HG02623 (cell line): ENCODE measurements at regions not wholly inside any gene's neighbourhood (a gene's known extent, or its start where the extent isn't known, plus 50 kb on each side); places are given as distances from the start of the nearest gene placed in this dataset.
"Not testable (repeated sequence)": the region's sequence is repeated elsewhere in the genome, so short reads cannot be mapped to it uniquely, and the experiment has no call there.

Experiments used
- ATAC-seq: cut with Tn5 transposase; IDR thresholded peaks from one replicate; pipeline ENCODE4 v1.9.1; 2021; ENCODE audit warnings: moderate library complexity; ENCODE audit not compliant: unreplicated experiment

GRCh38 chr14:43735932-43736331 is 771.2 kb downstream of the FSCB start:
- ATAC-seq: no peak

DNA sequence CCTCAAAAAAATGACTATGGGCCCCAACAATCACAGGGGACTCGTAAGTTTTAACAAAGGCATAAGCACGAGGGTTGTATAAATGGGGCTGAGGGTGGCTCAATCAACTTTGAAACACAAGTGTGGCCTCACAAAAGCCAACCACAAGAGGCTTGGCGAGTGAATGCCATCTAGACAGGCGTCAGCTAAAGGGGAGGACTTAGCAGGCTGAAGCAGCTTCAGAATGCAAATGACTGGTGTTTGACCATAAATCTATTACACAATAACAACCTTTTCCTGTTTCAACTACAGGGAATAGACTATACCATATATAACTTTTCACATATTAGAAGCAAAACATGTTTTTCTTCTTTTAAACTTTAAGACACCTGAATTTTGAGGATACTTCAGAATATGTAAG is 777.9 kb downstream of the FSCB start:
- no peak for ATAC-seq

GRCh38 chr14:43706900-43707299 is 800.2 kb downstream of the FSCB start:
- no peak for ATAC-seq

DNA sequence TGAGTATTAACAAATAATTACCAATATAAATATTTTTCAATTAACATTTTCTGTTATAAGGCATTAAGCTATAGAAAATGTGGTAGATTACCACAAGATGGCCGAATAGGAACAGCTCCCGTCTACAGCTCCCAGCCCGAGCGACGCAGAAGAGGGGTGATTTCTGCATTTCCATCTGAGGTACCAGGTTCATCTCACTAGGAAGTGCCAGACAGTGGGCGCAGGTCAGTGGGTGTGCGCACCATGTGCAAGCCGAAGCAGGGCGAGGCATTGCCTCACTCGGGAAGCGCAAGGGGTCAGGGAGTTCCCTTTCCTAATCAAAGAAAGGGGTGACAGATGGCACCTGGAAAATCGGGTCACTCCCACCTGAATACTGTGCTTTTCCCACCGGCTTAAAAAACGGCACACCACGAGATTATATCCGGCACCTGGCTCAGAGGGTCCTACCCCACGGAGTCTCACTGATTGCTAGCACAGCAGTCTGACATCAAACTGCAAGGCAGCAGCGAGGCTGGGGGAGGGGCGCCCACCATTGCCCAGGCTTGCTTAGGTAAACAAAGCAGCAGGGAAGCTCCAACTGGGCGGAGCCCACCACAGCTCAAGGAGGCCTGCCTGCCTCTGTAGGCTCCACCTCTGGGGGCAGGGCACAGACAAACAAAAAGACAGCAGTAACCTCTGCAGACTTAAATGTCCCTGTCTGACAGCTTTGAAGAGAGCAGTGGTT is 808.4 kb downstream of the FSCB start:
- ATAC-seq: not testable (repeated sequence)

DNA sequence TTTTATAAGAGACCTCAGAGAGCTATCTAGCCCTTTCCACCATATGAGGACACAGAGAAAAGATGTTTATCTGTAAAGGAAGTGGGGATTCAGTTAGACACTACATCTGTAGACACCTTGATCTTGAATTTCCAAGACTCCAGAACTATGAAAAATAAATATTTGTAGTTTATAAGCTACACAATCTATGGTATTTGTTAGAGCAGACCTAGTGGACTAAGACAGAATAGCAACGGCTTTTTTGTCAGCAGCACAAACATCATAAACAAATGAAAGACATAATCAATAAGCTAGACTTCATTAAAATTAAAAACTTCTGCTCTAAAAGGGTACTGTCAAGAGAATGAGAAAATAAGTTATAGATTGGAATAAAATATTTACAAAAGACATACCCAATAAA is 810.1 kb downstream of the FSCB start:
- no peak for ATAC-seq

GRCh38 chr14:43692706-43693105 is 814.4 kb downstream of the FSCB start:
- no peak for ATAC-seq

GRCh38 chr14:43687921-43688320 is 819.2 kb downstream of the FSCB start:
- ATAC-seq: no peak

DNA sequence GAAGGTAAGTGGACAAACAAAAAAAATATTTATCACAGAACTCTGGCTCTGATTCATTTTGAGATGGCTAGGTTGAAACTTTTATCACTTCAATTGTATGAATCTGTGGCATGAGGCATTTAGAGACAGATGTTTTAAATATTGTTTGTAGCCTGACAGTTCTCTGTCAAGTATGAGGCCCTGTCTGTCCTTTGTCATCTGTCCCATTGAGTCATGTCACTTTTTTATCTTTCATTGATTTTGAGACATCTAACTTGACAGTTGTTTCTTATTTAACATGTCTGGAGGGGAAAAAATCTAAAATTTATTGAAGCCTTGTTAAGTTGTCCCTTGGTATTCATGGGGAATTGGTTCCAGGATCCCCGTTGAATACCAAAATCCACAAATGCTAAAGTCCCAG is 829.5 kb downstream of the FSCB start:
- no peak for ATAC-seq

- ATAC-seq: no peak
These were observed 832.8 kb downstream of the FSCB start for GRCh38 chr14:43674273-43674672.

DNA sequence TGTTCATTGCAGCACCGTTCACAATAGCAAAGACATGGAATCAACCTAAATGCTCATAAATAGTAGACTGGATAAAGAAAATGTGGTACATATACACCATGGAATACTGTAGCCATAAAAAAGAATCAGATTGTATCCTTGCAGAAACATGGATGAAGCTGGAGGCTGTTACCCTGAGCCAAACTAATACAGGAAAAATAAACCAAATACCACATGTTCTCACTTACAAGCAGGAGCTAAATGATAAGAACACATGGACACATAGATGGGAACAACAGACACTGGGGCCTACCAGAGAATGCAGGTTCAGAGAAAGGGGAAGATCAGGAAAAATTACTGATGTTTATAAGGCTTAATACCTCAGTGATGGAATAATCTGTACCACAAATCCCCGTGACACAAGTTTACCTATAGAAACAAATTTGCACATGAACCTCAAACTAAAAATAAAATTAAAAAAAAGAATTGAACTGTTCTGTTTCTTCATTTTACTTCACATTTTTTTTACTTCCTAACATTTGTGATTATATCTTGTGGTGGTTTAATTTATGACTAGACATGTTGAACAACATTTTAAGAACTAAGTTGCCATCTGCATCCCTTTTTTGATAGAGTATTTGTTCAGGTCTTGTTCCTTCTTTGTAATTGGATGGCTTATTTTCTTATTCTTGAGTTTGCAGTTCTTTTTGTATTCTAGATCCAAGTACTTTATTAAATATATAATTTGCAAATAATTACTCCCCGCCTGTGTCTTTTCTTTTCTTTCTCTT is 835.2 kb downstream of the FSCB start:
- ATAC-seq: no peak

- no peak for ATAC-seq
These were observed 837.7 kb downstream of the FSCB start for GRCh38 chr14:43669355-43669754.

- no peak for ATAC-seq
These were observed 841.4 kb downstream of the FSCB start for GRCh38 chr14:43665570-43666267.

DNA sequence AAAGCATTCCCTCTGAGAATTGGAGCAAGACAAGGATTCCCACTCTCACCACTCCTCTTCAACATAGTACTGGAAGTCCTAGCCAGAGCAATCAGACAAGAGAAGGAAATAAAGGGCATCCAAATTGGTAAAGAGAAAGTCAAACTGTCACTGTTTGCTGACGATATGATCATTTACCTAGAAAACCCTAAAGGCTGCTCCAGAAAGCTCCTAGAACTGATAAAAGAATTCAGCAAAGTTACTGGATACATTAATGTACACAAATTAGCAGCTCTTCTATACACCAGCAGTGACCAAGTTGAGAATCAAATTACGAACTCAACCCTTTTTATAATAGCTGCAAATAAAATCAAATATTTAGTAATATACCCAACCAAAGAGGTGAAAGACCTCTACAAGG is 851.9 kb downstream of the FSCB start:
- not testable (repeated sequence) for ATAC-seq

DNA sequence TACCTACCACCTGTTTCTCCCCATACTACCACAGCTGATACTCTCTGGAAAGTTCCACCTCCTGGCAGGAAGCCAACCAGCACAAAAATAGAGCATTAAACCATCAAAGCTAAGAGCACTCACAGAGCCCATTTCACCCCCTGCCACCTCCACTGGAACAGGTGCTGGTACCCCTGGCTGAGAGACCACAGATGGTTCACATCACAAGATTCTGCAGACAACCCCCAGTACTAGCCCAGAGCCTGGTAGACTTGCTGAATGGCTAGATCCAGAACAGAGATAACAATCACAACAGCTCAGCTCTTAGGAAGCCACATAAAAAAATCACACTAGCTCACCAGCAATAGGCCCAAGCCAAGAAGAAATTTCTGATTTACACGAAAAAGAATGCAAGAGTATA is 855.2 kb downstream of the FSCB start:
- ATAC-seq: no peak

DNA sequence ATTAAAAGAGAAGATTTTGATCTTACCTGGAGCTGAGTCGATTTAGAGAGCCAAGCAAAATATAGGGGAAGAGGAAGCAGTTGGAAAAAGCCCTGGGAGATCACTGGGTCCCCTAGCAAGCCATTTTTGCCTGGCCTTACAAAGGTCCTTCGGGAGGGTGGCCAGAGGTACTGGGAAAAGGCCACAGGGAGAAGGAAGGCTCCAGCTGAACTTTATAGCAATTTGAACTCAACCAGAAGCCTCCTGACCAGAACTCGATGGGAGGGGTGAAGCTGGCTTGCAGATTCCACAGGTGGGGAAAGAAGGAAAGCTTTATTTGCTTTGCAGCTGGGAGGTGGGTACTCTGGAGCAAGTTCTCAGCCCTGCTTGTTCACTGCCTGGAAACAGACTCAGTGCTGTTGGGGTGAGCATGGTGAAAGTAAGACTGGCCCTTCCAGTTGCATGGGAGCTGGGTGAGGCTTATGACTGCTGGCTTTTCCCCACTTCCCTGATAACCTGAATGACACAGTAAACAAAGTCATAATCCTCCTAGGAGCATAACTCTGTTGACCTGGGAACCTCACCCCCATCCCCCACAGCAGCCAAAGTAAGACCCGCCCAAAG is 855.8 kb downstream of the FSCB start:
- ATAC-seq: no peak

GRCh38 chr14:43649508-43649907 is 857.6 kb downstream of the FSCB start:
- ATAC-seq: no peak

DNA sequence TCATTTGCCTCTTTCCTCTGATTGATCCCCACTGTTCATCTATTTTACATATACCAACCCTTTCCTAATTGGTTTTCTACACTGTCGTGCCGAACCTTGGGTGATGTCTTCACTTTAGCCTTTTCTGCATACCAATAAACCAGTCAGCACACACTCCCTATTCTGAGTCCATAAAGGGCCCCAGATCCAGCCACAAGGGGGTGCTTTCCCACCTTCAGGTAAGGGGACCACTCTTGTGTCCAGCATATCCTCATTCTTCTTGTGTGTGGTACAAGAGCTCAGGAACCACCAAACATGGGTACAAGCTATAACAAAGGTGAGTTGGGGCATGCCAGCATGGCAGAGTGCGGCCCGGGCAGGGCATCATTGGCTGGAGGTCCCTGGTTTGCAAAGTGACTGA is 859.8 kb downstream of the FSCB start:
- no peak for ATAC-seq

DNA sequence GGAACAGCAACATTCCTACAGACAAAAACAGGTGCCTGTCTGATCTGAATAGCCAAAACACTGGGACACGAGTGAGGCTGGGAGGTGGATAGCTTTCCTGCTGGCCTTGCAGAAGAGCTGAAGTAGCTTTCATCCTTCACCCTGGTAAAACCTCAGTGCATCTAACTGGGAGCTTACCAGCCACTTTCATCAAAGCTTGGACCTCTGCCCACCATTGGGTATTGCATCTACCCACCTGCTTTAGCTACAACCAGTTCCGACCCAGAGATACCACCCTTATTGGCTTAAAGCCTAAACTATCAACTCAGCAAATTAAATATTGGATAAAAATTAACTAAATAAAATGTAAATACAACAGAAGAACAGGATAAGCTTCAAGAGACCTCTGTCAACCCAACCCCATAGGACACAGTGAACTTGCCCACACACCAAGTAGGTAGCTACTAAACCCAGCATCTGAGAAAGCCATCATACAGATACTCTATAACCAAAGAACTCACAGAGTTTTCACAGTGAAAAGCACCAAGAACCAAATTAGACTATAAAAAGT is 866.3 kb downstream of the FSCB start:
- ATAC-seq: no peak

- no peak for ATAC-seq
These were observed 881.8 kb downstream of the FSCB start for GRCh38 chr14:43625294-43625693.

- ATAC-seq: no peak
These were observed 885.8 kb downstream of the FSCB start for GRCh38 chr14:43621282-43621681.

DNA sequence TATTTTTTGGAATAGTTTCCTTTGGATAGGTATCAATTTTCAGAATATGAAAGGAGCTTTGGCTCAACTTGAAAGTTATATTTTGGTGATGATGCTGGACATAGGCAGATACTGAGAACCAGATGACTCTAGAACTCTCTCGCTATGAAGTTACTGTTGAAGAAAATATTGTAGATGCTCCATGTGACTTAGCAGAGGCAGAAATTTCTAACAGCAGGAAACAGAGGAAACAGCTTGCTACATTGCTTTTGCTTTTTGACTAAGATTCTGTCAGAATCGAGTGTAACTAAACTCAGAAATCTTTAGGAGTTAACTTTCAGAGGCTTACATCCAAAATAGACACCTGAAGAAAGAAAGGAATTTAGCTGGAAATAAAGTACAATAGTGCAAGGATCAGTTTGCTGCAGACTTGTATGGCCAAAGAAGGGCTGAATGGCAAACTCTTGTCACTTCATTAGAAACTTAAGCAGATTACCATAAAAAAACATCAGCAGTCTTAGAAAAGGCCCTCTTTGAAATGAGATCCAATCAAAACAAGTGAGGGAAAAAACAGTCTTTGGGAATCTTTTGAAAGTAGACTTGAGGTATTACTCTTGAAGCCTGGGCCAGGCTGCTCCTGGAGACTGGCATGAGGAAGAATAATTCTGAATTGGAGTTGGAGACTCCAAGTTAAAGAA is 911.8 kb downstream of the FSCB start:
- ATAC-seq: no peak
